Ectodermal cell (in vitro differentiated cells): ENCODE measurements at regions not wholly inside any gene's neighbourhood (a gene's known extent, or its start where the extent isn't known, plus 50 kb on each side); places are given as distances from the start of the nearest gene placed in this dataset.
"Not testable (repeated sequence)": the region's sequence is repeated elsewhere in the genome, so short reads cannot be mapped to it uniquely, and the experiment has no call there.

ENCODE experiments used
- H3K27ac ChIP-seq: 2 replicates; pipeline ENCODE4 v1.7.0; 2013; ENCODE audit warnings: mild to moderate bottlenecking, low read depth, low read length; ENCODE audit not compliant: insufficient read depth, poor library complexity, severe bottlenecking
- H3K27me3 ChIP-seq: 2 replicates; pipeline ENCODE4 v1.7.0; 2013; ENCODE audit warnings: mild to moderate bottlenecking, low read length; ENCODE audit not compliant: insufficient read depth, control insufficient read depth, poor library complexity, severe bottlenecking
- H3K36me3 ChIP-seq: one replicate; pipeline ENCODE4 v1.7.0; 2013; ENCODE audit warnings: low read length; ENCODE audit not compliant: control insufficient read depth, insufficient read depth
- H3K4me1 ChIP-seq: one replicate; pipeline ENCODE4 v1.7.0; 2013; ENCODE audit warnings: low read length; ENCODE audit not compliant: control insufficient read depth, insufficient read depth
- H3K4me3 ChIP-seq: 2 replicates; pipeline ENCODE4 v1.7.0; 2013; ENCODE audit warnings: low read depth, low read length, control low read depth; ENCODE audit not compliant: insufficient read depth
- H3K9me3 ChIP-seq: 2 replicates; pipeline ENCODE4 v1.7.0; 2013; ENCODE audit warnings: mild to moderate bottlenecking, low read length, moderate library complexity; ENCODE audit not compliant: control insufficient read depth
- WGBS, 2 experiments: methylation state at CpG; one replicate each; pipeline ENCODE4 v1.1.7; 2013; ENCODE audit warnings: missing lambda C conversion rate in 2 of 2; 5-methylcytosine and 5-hydroxymethylcytosine counted together

DNA sequence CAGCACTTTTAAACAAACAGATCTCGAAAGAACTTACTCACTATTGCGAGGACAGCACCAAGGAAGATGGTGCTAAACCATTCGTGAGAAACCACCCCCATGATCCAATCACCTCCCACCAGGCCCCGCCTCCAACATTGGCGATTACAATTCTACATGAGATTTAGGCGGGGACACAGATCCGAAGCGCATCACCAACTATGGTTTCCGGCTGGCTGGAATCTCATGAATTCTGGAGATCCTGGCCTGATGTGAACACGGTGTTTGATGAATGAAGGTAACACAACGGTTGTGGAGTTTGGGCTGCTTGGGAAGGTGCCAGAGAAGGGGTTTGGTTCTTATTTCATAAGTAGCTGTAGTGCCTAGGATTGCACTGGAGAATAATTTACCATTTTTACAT is 216.7 kb downstream of the EMX2 start:
- Histone ChIP-seq H3K27ac (no peak overlapping the region), H3K4me3 (no peak overlapping the region), H3K9me3 (no peaks in the 10 kb centered on the region), H3K27me3 (no peaks in the 10 kb centered on the region), H3K36me3 (no peaks in the 10 kb centered on the region), H3K4me1 (peaks cover 8% of the 10 kb centered on the region)
- 92 to 93% methylated on average over 11 of the region's 11 CpGs for WGBS, 2 experiments

DNA sequence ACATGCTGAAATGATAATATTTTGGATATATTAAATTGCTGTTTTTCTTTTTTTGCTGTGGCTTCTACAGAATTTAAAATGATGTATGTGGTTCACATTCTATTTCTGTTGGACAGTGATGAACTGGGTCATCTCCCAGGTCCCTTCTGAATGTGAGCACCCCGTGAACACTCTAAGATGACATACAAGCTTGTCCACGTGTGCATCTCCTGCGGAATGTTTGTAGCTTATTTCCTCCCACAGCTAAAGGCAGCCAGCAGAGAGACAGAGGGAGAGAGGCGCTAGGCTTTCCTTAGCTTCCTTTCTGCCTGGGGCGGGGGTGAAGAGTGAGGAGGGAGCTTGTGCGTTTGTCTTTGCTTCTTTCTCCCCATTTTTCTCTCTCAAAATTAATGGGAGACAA is 219.1 kb downstream of the EMX2 start:
- Histone ChIP-seq H3K27ac (no peak overlapping the region), H3K36me3 (no peaks in the 10 kb centered on the region), H3K27me3 (no peaks in the 10 kb centered on the region), H3K9me3 (no peaks in the 10 kb centered on the region), H3K4me1 (no peaks in the 10 kb centered on the region), H3K4me3 (no peak overlapping the region)
- 91 to 93% methylated on average over 5 to 6 of the region's 6 CpGs for WGBS, 2 experiments

DNA sequence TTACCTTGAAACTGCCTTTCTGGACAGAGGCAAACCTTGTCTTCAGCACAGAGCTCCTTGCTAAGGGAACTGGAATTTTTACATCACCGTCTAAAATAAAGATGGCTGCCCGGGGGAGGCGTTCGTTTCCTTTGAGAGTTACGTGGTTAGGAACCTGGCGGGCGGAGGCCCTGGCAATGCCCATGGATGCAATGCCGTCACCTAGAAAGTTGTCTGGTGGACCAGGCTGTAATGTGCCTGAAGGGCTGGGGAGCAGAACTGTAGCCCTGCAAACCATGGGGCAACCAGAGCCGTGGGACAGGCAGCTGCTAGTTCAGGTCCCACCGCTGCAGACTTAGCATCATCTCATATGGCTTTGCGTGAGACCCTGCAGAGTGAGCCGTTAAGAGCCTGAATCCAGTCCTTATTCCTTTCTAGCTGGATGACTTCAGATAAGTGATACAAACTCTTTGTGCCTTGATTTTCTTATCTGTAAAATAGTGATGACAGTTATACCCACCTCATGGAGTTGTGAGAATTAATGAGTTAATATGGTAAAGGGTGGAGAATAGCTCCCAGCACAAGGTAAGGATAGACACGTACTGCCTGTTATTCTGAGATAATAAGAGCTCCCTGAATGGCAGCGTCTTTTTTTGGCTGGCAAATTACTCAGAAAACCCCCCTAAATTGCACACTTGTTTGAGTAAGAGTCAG is 219.7 kb downstream of the EMX2 start:
- Histone ChIP-seq H3K27ac (no peak overlapping the region), H3K9me3 (no peaks in the 10 kb centered on the region), H3K4me3 (no peak overlapping the region), H3K36me3 (no peaks in the 10 kb centered on the region), H3K4me1 (no peaks in the 10 kb centered on the region), H3K27me3 (no peaks in the 10 kb centered on the region)
- WGBS, 2 experiments = 92 to 94% methylated on average over 14 of the region's 14 CpGs

DNA sequence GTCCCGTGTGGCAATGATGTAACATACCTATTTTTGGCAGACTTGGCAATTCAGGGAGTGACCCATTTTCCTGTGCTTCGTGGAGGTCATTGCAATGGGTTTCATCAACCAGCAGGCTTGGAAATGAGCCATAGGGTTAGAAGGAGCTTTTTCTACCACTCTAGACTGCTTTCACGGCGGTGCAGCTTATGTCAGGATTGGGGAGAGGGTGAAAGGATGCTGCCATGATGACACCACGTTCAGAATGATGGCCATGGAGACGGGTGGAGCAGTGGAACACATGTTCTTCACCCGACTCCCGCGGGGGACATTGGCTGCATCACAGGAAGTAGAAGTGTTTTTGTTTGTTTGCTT is 220.2 kb downstream of the EMX2 start:
- Histone ChIP-seq H3K9me3 (no peaks in the 10 kb centered on the region), H3K36me3 (no peaks in the 10 kb centered on the region), H3K27ac (no peak overlapping the region), H3K27me3 (no peaks in the 10 kb centered on the region), H3K4me1 (no peaks in the 10 kb centered on the region), H3K4me3 (no peak overlapping the region)
- WGBS, 2 experiments = 87 to 90% methylated on average over 9 of the region's 9 CpGs

DNA sequence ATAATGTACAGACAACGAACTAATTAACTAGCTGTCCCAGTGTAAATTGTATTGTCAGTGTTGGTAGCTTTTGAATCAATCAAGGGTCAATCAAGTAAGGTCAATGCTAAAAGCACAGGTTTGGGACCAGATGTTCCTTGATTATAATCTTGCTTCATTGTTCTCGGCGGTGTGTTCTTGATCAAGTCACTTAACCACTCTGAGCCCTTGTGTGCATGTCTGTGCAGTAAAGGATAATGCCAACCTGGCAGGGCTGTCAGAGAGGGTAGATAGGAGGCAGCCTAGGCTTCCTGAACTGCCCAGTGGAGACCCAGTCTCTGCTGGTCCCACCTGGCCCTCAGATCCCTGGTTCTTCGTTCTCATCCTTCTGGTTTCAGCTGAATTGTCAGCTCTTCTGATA is 221.0 kb downstream of the EMX2 start:
- WGBS, 2 experiments = 85 to 86% methylated on average over 4 of the region's 4 CpGs

GRCh38 chr10:117768333-117769042 is 225.9 kb downstream of the EMX2 start:
- Histone ChIP-seq H3K27ac (no peak overlapping the region), H3K9me3 (peaks cover 4% of the 10 kb centered on the region), H3K36me3 (no peaks in the 10 kb centered on the region), H3K4me1 (no peaks in the 10 kb centered on the region), H3K27me3 (no peaks in the 10 kb centered on the region), H3K4me3 (no peak overlapping the region)
- 100% methylated on average over 1 of the region's 2 CpGs; no CpG with 5 or more reads in 1 of the 2 experiments for WGBS, 2 experiments

More for the DNA sequence above, 221.0 kb downstream of the EMX2 start:
- Histone ChIP-seq H3K27me3 (no peaks in the 10 kb centered on the region), H3K9me3 (peaks cover under 1% of the 10 kb centered on the region), H3K27ac (no peak overlapping the region), H3K4me1 (no peaks in the 10 kb centered on the region), H3K4me3 (no peak overlapping the region), H3K36me3 (no peaks in the 10 kb centered on the region)

DNA sequence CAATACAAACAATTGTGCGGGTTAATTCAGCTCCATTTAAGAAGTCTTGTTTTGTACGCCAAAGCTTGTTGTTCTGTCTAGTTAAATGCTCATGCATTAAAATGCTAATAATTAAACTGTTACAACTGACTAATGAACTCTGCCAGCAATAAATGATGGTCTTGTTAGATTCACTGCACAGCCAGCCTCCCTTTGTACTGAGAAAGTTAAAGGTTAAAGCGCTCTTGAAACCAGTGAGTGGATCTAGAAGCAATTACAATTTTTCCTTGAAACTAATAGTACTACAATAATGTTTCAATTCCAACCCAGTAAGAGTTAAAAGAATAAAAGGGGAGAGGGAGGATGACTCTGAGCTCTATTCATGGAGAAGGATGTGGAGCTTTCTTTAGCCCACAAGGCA is 233.0 kb downstream of the EMX2 start:
- WGBS, 2 experiments = 93 to 94% methylated on average over 3 of the region's 3 CpGs
- Histone ChIP-seq H3K27ac (no peak overlapping the region), H3K4me3 (no peak overlapping the region), H3K4me1 (no peaks in the 10 kb centered on the region), H3K27me3 (no peaks in the 10 kb centered on the region), H3K9me3 (no peaks in the 10 kb centered on the region), H3K36me3 (no peaks in the 10 kb centered on the region)

- H3K4me1 ChIP-seq, H3K4me3 ChIP-seq, H3K27me3 ChIP-seq, H3K9me3 ChIP-seq, H3K36me3 ChIP-seq, H3K27ac ChIP-seq: not testable (repeated sequence)
- WGBS, 2 experiments = 85 to 92% methylated on average over 4 to 5 of the region's 5 CpGs
These were observed 234.7 kb downstream of the EMX2 start for GRCh38 chr10:117777222-117777621.

DNA sequence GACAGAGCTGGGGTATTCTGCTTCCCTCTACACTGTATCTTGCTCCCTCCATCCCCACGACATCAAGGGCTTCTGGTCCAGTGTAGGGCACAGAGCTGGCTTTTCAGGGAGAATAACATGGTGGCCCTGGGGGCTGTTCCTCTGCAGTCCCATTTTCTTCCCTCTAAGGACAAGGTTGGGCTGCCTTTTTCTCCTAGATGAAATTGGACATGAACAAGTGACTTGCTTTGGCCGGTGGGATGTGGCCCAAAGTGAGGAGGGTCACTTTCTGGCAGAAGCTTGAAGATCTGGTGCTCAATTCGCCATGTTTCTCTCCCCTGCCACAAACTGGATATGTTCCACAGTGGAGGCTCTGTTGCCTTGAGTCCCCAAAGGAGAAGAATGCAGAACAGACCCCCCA is 235.7 kb downstream of the EMX2 start:
- H3K4me1 ChIP-seq = no peaks in the 10 kb centered on the region
- H3K36me3 ChIP-seq = no peaks in the 10 kb centered on the region
- H3K9me3 ChIP-seq = no peaks in the 10 kb centered on the region
- no peaks in the 10 kb centered on the region for H3K27me3 ChIP-seq
- 87 to 89% methylated on average over 3 of the region's 3 CpGs for WGBS, 2 experiments
- no peak overlapping the region for H3K4me3 ChIP-seq
- H3K27ac ChIP-seq = no peak overlapping the region

DNA sequence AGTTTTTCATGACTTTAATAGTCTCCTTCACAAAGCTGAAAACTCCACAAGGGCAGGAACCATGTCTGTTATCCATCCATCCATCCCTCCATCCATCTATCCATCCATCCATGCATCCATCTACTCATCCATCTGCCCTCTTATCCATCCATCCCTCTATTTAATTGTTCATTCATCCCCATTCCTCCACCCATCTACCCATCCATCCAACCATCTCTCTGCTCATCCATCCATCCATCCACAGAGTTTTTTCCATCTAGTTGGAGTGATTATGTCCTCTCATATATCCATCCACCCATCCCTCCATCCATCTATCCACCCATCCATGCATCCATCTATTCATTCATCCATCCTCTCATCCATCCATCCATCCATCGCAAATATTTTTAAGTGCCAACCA is 237.9 kb downstream of the EMX2 start:
- H3K9me3 ChIP-seq = no peaks in the 10 kb centered on the region
- no peaks in the 10 kb centered on the region for H3K27me3 ChIP-seq
- no peak overlapping the region for H3K4me3 ChIP-seq
- WGBS, 2 experiments = 67 to 78% methylated on average over 1 of the region's 1 CpG
- H3K4me1 ChIP-seq = no peaks in the 10 kb centered on the region
- no peak overlapping the region for H3K27ac ChIP-seq
- no peaks in the 10 kb centered on the region for H3K36me3 ChIP-seq
